ENCODE measurements at regions not wholly inside any gene's neighbourhood (a gene's known extent, or its start where the extent isn't known, plus 50 kb on each side); places are given as distances from the start of the nearest gene placed in this dataset.

DNA sequence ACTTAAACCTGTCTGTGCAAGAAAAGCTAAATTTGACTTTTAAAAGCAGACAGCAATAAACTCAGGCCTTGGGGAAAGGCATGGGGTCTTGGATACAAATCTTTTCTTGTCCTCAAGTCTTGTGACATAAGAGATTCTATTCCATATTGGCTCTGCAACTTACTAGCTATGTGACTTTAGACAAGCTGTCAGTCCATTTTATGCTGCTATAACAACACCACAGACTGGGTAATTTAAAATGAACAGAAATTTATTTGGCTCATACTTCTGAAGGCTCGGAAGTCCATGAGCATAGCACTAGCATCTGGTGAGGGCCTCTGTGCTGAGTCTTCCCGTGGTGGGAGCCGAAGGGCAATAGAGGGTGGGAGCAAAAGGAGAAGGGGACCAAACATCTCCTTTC is 246.0 kb upstream of the MOCS1 start:
- FAIRE-seq, result no peak
- no peak overlapping the region for H3K4me3 Mint-ChIP-seq (ENCODE audit: unreplicated experiment)

DNA sequence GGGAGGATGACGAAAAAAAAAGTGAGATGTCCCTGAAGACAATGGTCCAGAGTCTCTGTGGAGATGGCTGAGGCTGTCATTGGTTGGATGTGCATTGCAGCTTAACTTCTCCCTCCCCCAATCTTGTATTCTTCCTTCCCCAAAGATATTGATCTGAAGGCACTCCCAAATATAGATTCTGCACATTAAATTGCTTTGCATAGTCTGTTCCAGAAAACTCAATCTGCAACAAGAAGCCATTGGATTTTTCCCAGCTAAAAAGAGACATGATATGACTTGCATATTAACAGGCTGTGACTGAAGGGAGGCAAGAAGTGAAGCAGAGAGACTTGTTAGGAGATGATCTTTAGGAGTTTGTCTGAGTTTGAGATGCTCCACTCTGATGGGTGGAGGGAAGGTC is 245.2 kb upstream of the MOCS1 start:
- no peaks in the 10 kb centered on the region for H3K27me3 ChIP-seq (ENCODE audit: insufficient read depth, low read length)
- no peak overlapping the region for H3K4me3 ChIP-seq (ENCODE audit: insufficient read depth, low read depth, low read length)
- no peaks in the 10 kb centered on the region for H3K36me3 ChIP-seq (ENCODE audit: insufficient read depth, low read length)
- Mint-ChIP-seq H3K9me3 (ENCODE audit: unreplicated experiment) (peaks cover 22% of the 10 kb centered on the region), H3K27me3 (ENCODE audit: low read depth, unreplicated experiment) (peaks cover 7% of the 10 kb centered on the region), H3K36me3 (ENCODE audit: low read depth, unreplicated experiment) (peaks cover 2% of the 10 kb centered on the region), H3K4me1 (ENCODE audit: low read depth, unreplicated experiment) (no peaks in the 10 kb centered on the region), H3K4me3 (ENCODE audit: unreplicated experiment) (no peak overlapping the region), H3K27ac (ENCODE audit: unreplicated experiment) (no peak overlapping the region)
- DNase-seq (ENCODE audit: low read depth) (no peak), FAIRE-seq (no peak)
- H3K27ac ChIP-seq (ENCODE audit: low read depth, low read length), result no peak overlapping the region
- no peaks in the 10 kb centered on the region for H3K79me2 ChIP-seq (ENCODE audit: insufficient read depth, low read length)
- H3K9ac ChIP-seq (ENCODE audit: low read length), result no peak overlapping the region
- no peaks in the 10 kb centered on the region for H3K4me1 ChIP-seq (ENCODE audit: insufficient read depth, low read length)
- no peaks in the 10 kb centered on the region for H4K20me1 ChIP-seq (ENCODE audit: insufficient read depth, low read length)
- TF ChIP-seq EZH2 (IDR thresholded peaks at IDR 0.05; ENCODE audit: insufficient read depth, low read length), result no peak
- TF ChIP-seq, protein P1, sequence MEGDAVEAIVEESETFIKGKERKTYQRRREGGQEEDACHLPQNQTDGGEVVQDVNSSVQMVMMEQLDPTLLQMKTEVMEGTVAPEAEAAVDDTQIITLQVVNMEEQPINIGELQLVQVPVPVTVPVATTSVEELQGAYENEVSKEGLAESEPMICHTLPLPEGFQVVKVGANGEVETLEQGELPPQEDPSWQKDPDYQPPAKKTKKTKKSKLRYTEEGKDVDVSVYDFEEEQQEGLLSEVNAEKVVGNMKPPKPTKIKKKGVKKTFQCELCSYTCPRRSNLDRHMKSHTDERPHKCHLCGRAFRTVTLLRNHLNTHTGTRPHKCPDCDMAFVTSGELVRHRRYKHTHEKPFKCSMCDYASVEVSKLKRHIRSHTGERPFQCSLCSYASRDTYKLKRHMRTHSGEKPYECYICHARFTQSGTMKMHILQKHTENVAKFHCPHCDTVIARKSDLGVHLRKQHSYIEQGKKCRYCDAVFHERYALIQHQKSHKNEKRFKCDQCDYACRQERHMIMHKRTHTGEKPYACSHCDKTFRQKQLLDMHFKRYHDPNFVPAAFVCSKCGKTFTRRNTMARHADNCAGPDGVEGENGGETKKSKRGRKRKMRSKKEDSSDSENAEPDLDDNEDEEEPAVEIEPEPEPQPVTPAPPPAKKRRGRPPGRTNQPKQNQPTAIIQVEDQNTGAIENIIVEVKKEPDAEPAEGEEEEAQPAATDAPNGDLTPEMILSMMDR (IDR thresholded peaks at IDR 0.05; ENCODE audit: insufficient read depth, low read depth, low read length), result no peak
- H2AFZ ChIP-seq (ENCODE audit: low read depth, low read length), result no peak overlapping the region
- H3K9me3 ChIP-seq (ENCODE audit: insufficient read depth, low read depth, low read length), result peaks cover 5% of the 10 kb centered on the region
- no peak overlapping the region for H3K4me2 ChIP-seq (ENCODE audit: low read length)

More for the DNA sequence above, 246.0 kb upstream of the MOCS1 start:
- H3K27me3 Mint-ChIP-seq (ENCODE audit: low read depth, unreplicated experiment), result peaks cover 7% of the 10 kb centered on the region
- H3K9ac ChIP-seq (ENCODE audit: low read length), result no peak overlapping the region
- H3K9me3 Mint-ChIP-seq (ENCODE audit: unreplicated experiment), result peaks cover 26% of the 10 kb centered on the region
- H3K79me2 ChIP-seq (ENCODE audit: insufficient read depth, low read length), result no peaks in the 10 kb centered on the region
- no peak overlapping the region for H3K27ac ChIP-seq (ENCODE audit: low read depth, low read length)
- H3K4me2 ChIP-seq (ENCODE audit: low read length), result no peak overlapping the region
- no peak for TF ChIP-seq EZH2 (IDR thresholded peaks at IDR 0.05; ENCODE audit: insufficient read depth, low read length)
- TF ChIP-seq, protein P1 (IDR thresholded peaks at IDR 0.05; ENCODE audit: insufficient read depth, low read depth, low read length), result no peak
- no peak overlapping the region for H3K27ac Mint-ChIP-seq (ENCODE audit: unreplicated experiment)
- no peak overlapping the region for H3K4me3 ChIP-seq (ENCODE audit: insufficient read depth, low read depth, low read length)
- H3K4me1 ChIP-seq (ENCODE audit: insufficient read depth, low read length), result no peaks in the 10 kb centered on the region
- no peaks in the 10 kb centered on the region for H3K27me3 ChIP-seq (ENCODE audit: insufficient read depth, low read length)
- H2AFZ ChIP-seq (ENCODE audit: low read depth, low read length), result no peak overlapping the region
- peaks cover 6% of the 10 kb centered on the region for H3K9me3 ChIP-seq (ENCODE audit: insufficient read depth, low read depth, low read length)
- no peaks in the 10 kb centered on the region for H3K4me1 Mint-ChIP-seq (ENCODE audit: low read depth, unreplicated experiment)
- no peaks in the 10 kb centered on the region for H3K36me3 ChIP-seq (ENCODE audit: insufficient read depth, low read length)
- no peak for DNase-seq (ENCODE audit: low read depth)
- no peaks in the 10 kb centered on the region for H4K20me1 ChIP-seq (ENCODE audit: insufficient read depth, low read length)
- peaks cover 2% of the 10 kb centered on the region for H3K36me3 Mint-ChIP-seq (ENCODE audit: low read depth, unreplicated experiment)

DNA sequence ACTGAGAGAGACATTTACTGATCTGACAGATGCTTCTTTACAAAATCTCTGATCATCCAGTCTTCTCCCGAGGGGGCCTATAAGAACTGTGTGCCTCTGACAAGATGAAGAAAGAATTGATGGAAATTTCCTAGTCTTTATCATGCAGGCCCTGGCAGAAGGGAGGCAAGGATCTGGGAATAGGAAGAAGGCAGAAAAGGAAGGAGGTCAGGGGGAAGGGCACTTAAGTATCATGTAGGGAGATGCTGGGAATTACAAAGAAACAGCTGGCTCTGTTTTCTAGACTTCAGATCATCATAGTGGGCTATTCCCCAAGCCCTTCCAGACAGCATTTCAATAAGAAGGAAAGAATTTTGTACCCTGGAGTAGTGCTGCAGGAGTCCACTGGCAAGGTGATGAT is 243.3 kb upstream of the MOCS1 start:
- Histone ChIP-seq H4K20me1 (ENCODE audit: insufficient read depth, low read length) (no peaks in the 10 kb centered on the region), H3K79me2 (ENCODE audit: insufficient read depth, low read length) (no peaks in the 10 kb centered on the region), H3K9ac (ENCODE audit: low read length) (no peak overlapping the region), H3K4me2 (ENCODE audit: low read length) (no peak overlapping the region), H3K27ac (ENCODE audit: low read depth, low read length) (no peak overlapping the region), H3K4me3 (ENCODE audit: insufficient read depth, low read depth, low read length) (no peak overlapping the region), H3K9me3 (ENCODE audit: insufficient read depth, low read depth, low read length) (no peaks in the 10 kb centered on the region), H3K4me1 (ENCODE audit: insufficient read depth, low read length) (no peaks in the 10 kb centered on the region), H2AFZ (ENCODE audit: low read depth, low read length) (no peak overlapping the region), H3K36me3 (ENCODE audit: insufficient read depth, low read length) (no peaks in the 10 kb centered on the region), H3K27me3 (ENCODE audit: insufficient read depth, low read length) (no peaks in the 10 kb centered on the region)
- no peak overlapping the region for H3K4me3 Mint-ChIP-seq (ENCODE audit: unreplicated experiment)
- TF ChIP-seq, protein P1 (IDR thresholded peaks at IDR 0.05; ENCODE audit: insufficient read depth, low read depth, low read length), result no peak
- no peak for TF ChIP-seq EZH2 (IDR thresholded peaks at IDR 0.05; ENCODE audit: insufficient read depth, low read length)
- H3K27ac Mint-ChIP-seq (ENCODE audit: unreplicated experiment), result no peak overlapping the region
- peaks cover 7% of the 10 kb centered on the region for H3K9me3 Mint-ChIP-seq (ENCODE audit: unreplicated experiment)
- no peak for DNase-seq (ENCODE audit: low read depth)
- peaks cover 12% of the 10 kb centered on the region for H3K27me3 Mint-ChIP-seq (ENCODE audit: low read depth, unreplicated experiment)
- peaks cover 2% of the 10 kb centered on the region for H3K36me3 Mint-ChIP-seq (ENCODE audit: low read depth, unreplicated experiment)
- H3K4me1 Mint-ChIP-seq (ENCODE audit: low read depth, unreplicated experiment), result no peaks in the 10 kb centered on the region
- FAIRE-seq, result no peak

Data from astrocyte (in vitro differentiated cells and primary cell).